GM12864 (cell line): ENCODE measurements at regions not wholly inside any gene's neighbourhood (a gene's known extent, or its start where the extent isn't known, plus 50 kb on each side); places are given as distances from the start of the nearest gene placed in this dataset.

Source experiments
- DNase-seq: peaks from one replicate; pipeline ENCODE4 v3.0.0-alpha.2; 2011; ENCODE audit warnings: low read depth
- H3K4me3 ChIP-seq: 2 replicates; pipeline ENCODE4 v1.5.1; 2011; ENCODE audit warnings: mild to moderate bottlenecking, low read depth, low read length, control low read depth
- TF ChIP-seq, protein P1 (sequence below): IDR thresholded peaks from 2 replicates; pipeline ENCODE4 v1.5.1; 2011; ENCODE audit warnings: low read depth, mild to moderate bottlenecking, moderate library complexity, low read length, control low read depth, inconsistent platforms; ENCODE audit errors: missing control alignments

- TF ChIP-seq, protein P1, sequence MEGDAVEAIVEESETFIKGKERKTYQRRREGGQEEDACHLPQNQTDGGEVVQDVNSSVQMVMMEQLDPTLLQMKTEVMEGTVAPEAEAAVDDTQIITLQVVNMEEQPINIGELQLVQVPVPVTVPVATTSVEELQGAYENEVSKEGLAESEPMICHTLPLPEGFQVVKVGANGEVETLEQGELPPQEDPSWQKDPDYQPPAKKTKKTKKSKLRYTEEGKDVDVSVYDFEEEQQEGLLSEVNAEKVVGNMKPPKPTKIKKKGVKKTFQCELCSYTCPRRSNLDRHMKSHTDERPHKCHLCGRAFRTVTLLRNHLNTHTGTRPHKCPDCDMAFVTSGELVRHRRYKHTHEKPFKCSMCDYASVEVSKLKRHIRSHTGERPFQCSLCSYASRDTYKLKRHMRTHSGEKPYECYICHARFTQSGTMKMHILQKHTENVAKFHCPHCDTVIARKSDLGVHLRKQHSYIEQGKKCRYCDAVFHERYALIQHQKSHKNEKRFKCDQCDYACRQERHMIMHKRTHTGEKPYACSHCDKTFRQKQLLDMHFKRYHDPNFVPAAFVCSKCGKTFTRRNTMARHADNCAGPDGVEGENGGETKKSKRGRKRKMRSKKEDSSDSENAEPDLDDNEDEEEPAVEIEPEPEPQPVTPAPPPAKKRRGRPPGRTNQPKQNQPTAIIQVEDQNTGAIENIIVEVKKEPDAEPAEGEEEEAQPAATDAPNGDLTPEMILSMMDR, result no peak
These were observed 106.6 kb downstream of the DKK1 start for GRCh38 chr10:52420656-52421055.

GRCh38 chr10:52423369-52423768, 109.3 kb downstream of the DKK1 start:
- TF ChIP-seq, protein P1, result no peak
- DNase-seq, result no peak
- no peak overlapping the region for H3K4me3 ChIP-seq

More at GRCh38 chr10:52420656-52421055, 106.6 kb downstream of the DKK1 start:
- no peak for DNase-seq
- H3K4me3 ChIP-seq, result no peak overlapping the region

- TF ChIP-seq, protein P1, result no peak
- H3K4me3 ChIP-seq, result no peak overlapping the region
- no peak for DNase-seq
These were observed 110.3 kb downstream of the DKK1 start for GRCh38 chr10:52424341-52424740.

GRCh38 chr10:52434734-52435133, 120.7 kb downstream of the DKK1 start:
- DNase-seq, result no peak
- no peak overlapping the region for H3K4me3 ChIP-seq
- TF ChIP-seq, protein P1, result no peak

DNA sequence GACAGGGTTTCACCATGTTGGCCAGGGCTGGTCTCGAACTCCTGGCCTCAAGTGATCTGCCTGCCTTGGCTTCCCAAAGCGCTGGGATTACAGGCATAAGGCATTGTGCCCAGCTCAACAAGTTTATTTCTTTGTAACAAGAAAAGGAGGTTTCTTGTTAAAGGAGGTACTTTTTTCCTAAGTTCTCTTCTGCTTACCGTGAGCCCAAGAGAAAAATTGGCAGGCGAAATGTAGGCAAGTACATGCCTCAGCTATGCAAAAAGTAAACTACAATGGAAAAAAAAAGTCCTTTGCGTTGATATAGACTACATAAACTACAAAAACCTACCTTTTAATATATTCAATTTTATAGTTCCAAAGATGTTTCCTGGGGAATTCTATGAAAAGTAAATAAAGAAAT, 122.6 kb downstream of the DKK1 start:
- TF ChIP-seq, protein P1, result no peak
- no peak overlapping the region for H3K4me3 ChIP-seq
- DNase-seq, result no peak

DNA sequence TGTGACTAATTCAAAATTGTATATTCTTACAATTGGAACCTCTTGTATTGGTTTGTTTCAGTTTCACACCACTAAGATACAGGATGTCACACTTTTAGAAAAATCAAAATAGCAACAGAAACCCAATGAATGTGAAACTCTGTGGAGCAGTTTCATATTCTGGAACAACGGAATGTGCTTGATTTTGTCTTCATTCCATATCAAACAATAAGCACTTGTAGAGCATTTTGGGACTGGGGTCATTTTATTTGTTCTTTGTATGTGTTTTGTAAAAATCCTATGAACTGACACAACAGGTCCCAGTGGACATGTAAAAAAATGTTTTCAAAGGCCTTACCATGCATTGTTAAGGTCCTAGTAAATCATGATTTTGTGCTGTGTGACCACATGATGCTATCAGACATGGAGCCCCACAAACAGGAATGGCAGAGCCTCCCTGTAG, 123.1 kb downstream of the DKK1 start:
- DNase-seq, result no peak
- H3K4me3 ChIP-seq, result no peak overlapping the region
- TF ChIP-seq, protein P1, result no peak

DNA sequence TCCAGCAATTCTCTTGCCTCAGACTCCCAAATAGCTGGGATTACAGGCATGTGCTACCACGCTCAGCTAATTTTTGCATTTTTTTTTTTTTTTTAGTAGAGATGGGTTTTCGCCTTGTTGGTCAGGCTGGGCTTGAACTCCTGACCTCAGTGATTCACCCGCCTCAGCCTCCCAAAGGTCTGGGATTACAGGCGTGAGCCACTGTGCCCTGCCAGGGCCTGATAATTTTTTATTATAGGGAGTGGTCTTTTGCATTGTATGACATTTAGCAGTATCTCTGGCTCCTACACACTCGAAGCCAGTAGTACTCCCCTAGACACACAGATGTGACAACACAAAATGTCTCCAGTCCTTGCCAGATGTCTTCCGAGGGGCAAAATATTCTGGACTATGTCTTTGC, 124.0 kb downstream of the DKK1 start:
- TF ChIP-seq, protein P1, result no peak
- no peak for DNase-seq
- no peak overlapping the region for H3K4me3 ChIP-seq
